ENCODE measurements at regions not wholly inside any gene's neighbourhood (a gene's known extent, or its start where the extent isn't known, plus 50 kb on each side); places are given as distances from the start of the nearest gene placed in this dataset.

DNA sequence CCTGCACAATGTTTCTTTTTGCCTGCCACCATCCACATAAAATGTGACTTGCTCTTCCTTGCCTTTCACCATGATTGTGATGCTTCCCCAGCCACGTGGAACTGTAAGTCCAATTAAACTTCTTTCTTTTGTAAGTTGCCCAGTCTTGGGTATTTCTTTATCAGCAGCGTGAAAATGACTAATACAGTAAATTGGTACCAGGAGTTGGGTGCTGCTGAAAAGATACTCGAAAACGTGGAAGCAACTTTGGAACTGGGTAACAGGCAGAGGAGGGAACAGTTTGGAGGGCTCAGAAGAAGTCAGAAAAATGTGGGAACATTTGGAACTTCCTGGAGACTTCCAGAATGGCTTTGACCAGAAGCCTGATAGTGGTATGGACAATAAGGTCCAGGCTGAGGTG is 425.3 kb downstream of the GPATCH2 start:
- no peak for TF ChIP-seq CTCF (IDR thresholded peaks at IDR 0.05 in 2 of 3, conservative IDR thresholded peaks at IDR 0.05 in 1 of 3; ENCODE audit: control insufficient read depth in 2 of 3, extremely low read depth in 1 of 3, insufficient read depth in 1 of 3, low read depth in 3 of 3, low read length in 3 of 3)
- no peak for TF ChIP-seq HDAC2 (IDR thresholded peaks at IDR 0.05)
- TF ChIP-seq FOXK2 (IDR thresholded peaks at IDR 0.05) = no peak
- no peak for TF ChIP-seq POLR2A (IDR thresholded peaks at IDR 0.05; ENCODE audit: low read depth, low read length)

All from GM12878 (cell line).